Cardiac muscle cell (in vitro differentiated cells and primary cell): ENCODE measurements at regions not wholly inside any gene's neighbourhood (a gene's known extent, or its start where the extent isn't known, plus 50 kb on each side); places are given as distances from the start of the nearest gene placed in this dataset.

ENCODE experiments used
- DNase-seq, 2 donors: peaks; one replicate each; pipeline versions ENCODE4 v3.0.0 to v3.0.0-alpha.2; 2010 to 2017; ENCODE audit warnings: low read depth in 1 of 2, low spot score in 1 of 2
- H3K27ac ChIP-seq: fragments of 200-600 bp; sonication (generic); 2 replicates; pipeline ENCODE4 v1.5.1; 2016
- H3K27me3 ChIP-seq: fragments of 200-600 bp; sonication (generic); 2 replicates; pipeline ENCODE4 v1.6.0; 2016; ENCODE audit warnings: control low read depth
- H3K36me3 ChIP-seq: fragments of 200-600 bp; sonication (generic); 2 replicates; pipeline ENCODE4 v1.5.1; 2016; ENCODE audit warnings: control low read depth
- H3K4me1 ChIP-seq: fragments of 200-600 bp; sonication (generic); 2 replicates; pipeline ENCODE4 v1.8.1; 2017; ENCODE audit warnings: low read depth, mild to moderate bottlenecking, mixed run types
- H3K4me3 ChIP-seq: fragments of 200-600 bp; sonication (generic); 2 replicates; pipeline ENCODE4 v1.5.1; 2016; ENCODE audit warnings: mild to moderate bottlenecking
- H3K9me3 ChIP-seq: fragments of 200-600 bp; sonication (generic); 2 replicates; pipeline ENCODE4 v1.5.1; 2017; ENCODE audit warnings: low read depth, mild to moderate bottlenecking, control low read depth
- TF ChIP-seq, protein P1 (sequence below): IDR thresholded peaks from 2 replicates; pipeline ENCODE4 v1.5.1; 2012; ENCODE audit warnings: low read depth, mild to moderate bottlenecking, low read length

DNA sequence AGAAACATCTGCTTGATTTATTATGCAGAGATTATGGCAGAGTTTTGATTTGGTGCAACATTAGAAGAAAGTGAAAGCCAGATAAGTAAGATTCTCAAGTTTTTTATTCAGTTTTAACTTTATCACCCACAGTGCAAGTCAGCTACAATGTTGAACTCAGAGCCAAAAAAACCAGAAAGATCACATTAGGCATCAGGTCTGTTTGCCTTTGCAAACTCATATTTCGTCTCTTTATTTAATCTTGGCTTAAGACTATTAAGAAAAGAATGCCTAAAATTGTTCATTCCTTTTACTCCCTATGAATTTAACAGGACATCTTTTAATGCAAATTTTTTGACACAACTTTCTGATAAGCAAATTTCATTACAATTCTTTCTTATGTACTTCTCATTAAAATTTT lies 76.0 kb upstream of the TMEM26 start:
- no peak overlapping the region for H3K27ac ChIP-seq
- H3K36me3 ChIP-seq = no peaks in the 10 kb centered on the region
- H3K4me3 ChIP-seq = no peak overlapping the region
- H3K9me3 ChIP-seq = no peaks in the 10 kb centered on the region
- TF ChIP-seq, protein P1, sequence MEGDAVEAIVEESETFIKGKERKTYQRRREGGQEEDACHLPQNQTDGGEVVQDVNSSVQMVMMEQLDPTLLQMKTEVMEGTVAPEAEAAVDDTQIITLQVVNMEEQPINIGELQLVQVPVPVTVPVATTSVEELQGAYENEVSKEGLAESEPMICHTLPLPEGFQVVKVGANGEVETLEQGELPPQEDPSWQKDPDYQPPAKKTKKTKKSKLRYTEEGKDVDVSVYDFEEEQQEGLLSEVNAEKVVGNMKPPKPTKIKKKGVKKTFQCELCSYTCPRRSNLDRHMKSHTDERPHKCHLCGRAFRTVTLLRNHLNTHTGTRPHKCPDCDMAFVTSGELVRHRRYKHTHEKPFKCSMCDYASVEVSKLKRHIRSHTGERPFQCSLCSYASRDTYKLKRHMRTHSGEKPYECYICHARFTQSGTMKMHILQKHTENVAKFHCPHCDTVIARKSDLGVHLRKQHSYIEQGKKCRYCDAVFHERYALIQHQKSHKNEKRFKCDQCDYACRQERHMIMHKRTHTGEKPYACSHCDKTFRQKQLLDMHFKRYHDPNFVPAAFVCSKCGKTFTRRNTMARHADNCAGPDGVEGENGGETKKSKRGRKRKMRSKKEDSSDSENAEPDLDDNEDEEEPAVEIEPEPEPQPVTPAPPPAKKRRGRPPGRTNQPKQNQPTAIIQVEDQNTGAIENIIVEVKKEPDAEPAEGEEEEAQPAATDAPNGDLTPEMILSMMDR = no peak
- H3K4me1 ChIP-seq = no peaks in the 10 kb centered on the region
- DNase-seq = no peak
- no peaks in the 10 kb centered on the region for H3K27me3 ChIP-seq

DNA sequence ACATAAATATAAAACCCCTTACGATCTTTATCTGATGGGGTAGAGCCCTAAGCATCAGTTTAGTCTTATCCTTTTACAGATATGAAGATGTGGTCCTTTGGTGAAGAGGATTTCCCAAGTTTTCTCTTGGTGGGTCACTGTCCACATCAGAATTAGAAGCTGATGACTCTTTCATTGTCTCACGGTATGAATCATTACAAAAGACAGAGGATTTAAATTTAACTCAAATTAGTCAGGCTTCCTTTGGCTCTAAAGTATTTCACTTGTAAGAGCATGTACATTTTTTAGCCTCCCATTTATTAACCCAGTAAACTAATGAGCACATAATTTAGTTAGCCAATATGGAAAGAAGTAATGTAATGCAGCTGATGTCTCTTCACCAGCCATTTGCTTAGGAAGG lies 49.9 kb upstream of the TMEM26 start:
- Histone ChIP-seq H3K36me3 (no peaks in the 10 kb centered on the region), H3K4me1 (no peaks in the 10 kb centered on the region), H3K9me3 (no peaks in the 10 kb centered on the region), H3K27me3 (no peaks in the 10 kb centered on the region), H3K4me3 (no peak overlapping the region), H3K27ac (no peak overlapping the region)
- TF ChIP-seq, protein P1 = no peak
- DNase-seq = no peak
